Left ventricle myocardium inferior (tissue), 1 donor: ENCODE measurements at regions not wholly inside any gene's neighbourhood (a gene's known extent, or its start where the extent isn't known, plus 50 kb on each side); places are given as distances from the start of the nearest gene placed in this dataset.

Experiments
- DNase-seq: peaks from one replicate; pipeline ENCODE4 v3.0.0-alpha.2; 2020
- H3K27ac ChIP-seq: fragments of 200-600 bp; replicated peaks from 2 replicates; pipeline ENCODE4 v1.8.0; 2021
- H3K27me3 ChIP-seq: fragments of 200-600 bp; 2 replicates; pipeline ENCODE4 v1.8.0; 2021; ENCODE audit warnings: low read depth
- H3K36me3 ChIP-seq: fragments of 200-600 bp; 2 replicates; pipeline ENCODE4 v1.8.0; 2021
- H3K4me1 ChIP-seq: fragments of 200-600 bp; 2 replicates; pipeline ENCODE4 v1.8.0; 2021
- H3K4me3 ChIP-seq: fragments of 200-600 bp; 2 replicates; pipeline ENCODE4 v1.8.0; 2021; ENCODE audit warnings: mild to moderate bottlenecking, moderate library complexity
- H3K9me3 ChIP-seq: fragments of 200-600 bp; replicated peaks from 2 replicates; pipeline ENCODE4 v1.8.0; 2021
- CTCF ChIP-seq: fragments of 200-600 bp; IDR thresholded peaks from 2 replicates; pipeline ENCODE4 v1.8.0; 2021; ENCODE audit warnings: antibody characterized with exemption, mild to moderate bottlenecking, borderline replicate concordance
- intact Hi-C: fragments of 100-400 bp; cut with micrococcal nuclease; formaldehyde crosslinking; loops from one replicate; pipeline ENCODE4 v1.11.0; 2022
- donor health status: DM: no; HTN: yes; CAD: no; lungs with severe emphysema.

- Histone ChIP-seq H3K4me1 (no peaks in the 10 kb centered on the region), H3K9me3 (no peaks in the 10 kb centered on the region), H3K36me3 (no peaks in the 10 kb centered on the region), H3K27ac (no peak overlapping the region), H3K4me3 (no peak overlapping the region), H3K27me3 (no peaks in the 10 kb centered on the region)
- intact Hi-C loops = no loop called here
- DNase-seq = no peak
- no peak for TF ChIP-seq CTCF
Observed at GRCh38 chr10:123348691-123349572, 194.7 kb downstream of the BUB3 start.

- no peaks in the 10 kb centered on the region for H3K4me1 ChIP-seq
- no peak for DNase-seq
- H3K4me3 ChIP-seq = no peak overlapping the region
- intact Hi-C loops = no loop called here
- H3K36me3 ChIP-seq = no peaks in the 10 kb centered on the region
- no peak overlapping the region for H3K27ac ChIP-seq
- no peak for TF ChIP-seq CTCF
- H3K27me3 ChIP-seq = peaks cover 9% of the 10 kb centered on the region
- H3K9me3 ChIP-seq = no peaks in the 10 kb centered on the region
Observed at GRCh38 chr10:123351715-123352114, 197.5 kb downstream of the BUB3 start.

GRCh38 chr10:123354521-123354920 lies 200.3 kb downstream of the BUB3 start:
- Histone ChIP-seq H3K27ac (no peak overlapping the region), H3K27me3 (peaks cover 21% of the 10 kb centered on the region), H3K4me1 (no peaks in the 10 kb centered on the region), H3K9me3 (no peaks in the 10 kb centered on the region), H3K36me3 (no peaks in the 10 kb centered on the region), H3K4me3 (no peak overlapping the region)
- no peak for TF ChIP-seq CTCF
- no peak for DNase-seq
- intact Hi-C loops = no loop called here

GRCh38 chr10:123355748-123356481 lies 201.7 kb downstream of the BUB3 start:
- Histone ChIP-seq H3K27me3 (peaks cover 21% of the 10 kb centered on the region), H3K4me3 (no peak overlapping the region), H3K4me1 (no peaks in the 10 kb centered on the region), H3K9me3 (no peaks in the 10 kb centered on the region), H3K27ac (no peak overlapping the region), H3K36me3 (no peaks in the 10 kb centered on the region)
- TF ChIP-seq CTCF = no peak
- intact Hi-C loops = no loop called here
- DNase-seq = no peak

- TF ChIP-seq CTCF = no peak
Observed at GRCh38 chr10:123356799-123357198, 202.6 kb downstream of the BUB3 start.

More at GRCh38 chr10:123356799-123357198, 202.6 kb downstream of the BUB3 start:
- no peak overlapping the region for H3K27ac ChIP-seq
- no peaks in the 10 kb centered on the region for H3K4me1 ChIP-seq
- H3K27me3 ChIP-seq = peaks cover 21% of the 10 kb centered on the region
- H3K4me3 ChIP-seq = no peak overlapping the region
- no peaks in the 10 kb centered on the region for H3K9me3 ChIP-seq
- no peak for DNase-seq
- H3K36me3 ChIP-seq = no peaks in the 10 kb centered on the region
- intact Hi-C loops = no loop called here
